HepG2 (cell line): ENCODE measurements at regions not wholly inside any gene's neighbourhood (a gene's known extent, or its start where the extent isn't known, plus 50 kb on each side); places are given as distances from the start of the nearest gene placed in this dataset.

ENCODE experiments used
- ATAC-seq: fragments of 200-7000 bp; cut with Tn5 transposase; 3 replicates; pipeline ENCODE4 v1.9.1; 2020; ENCODE audit warnings: mild to moderate bottlenecking, moderate library complexity
- BruUV-seq: library from RNA; stranded (reverse); fragments of 400-500 nt; replicated peaks from 2 replicates; lab custom pipeline; 2021; lab: Mats Ljungman, UMichigan
- CTCF ChIA-PET: fragments of 300-600 bp; formaldehyde crosslinking; extraction: SDS; loops from one replicate; lab custom pipeline; 2021; ENCODE audit warnings: low total read pairs, inconsistent platforms, low intra/inter-chr PET ratio; lab: Yijun Ruan, JAX
- POLR2A ChIA-PET: fragments of 350-600 bp; sonication (Branson Sonifier 250); formaldehyde crosslinking; loops from one replicate; lab custom pipeline; 2020; ENCODE audit warnings: antibody characterized with exemption, inconsistent platforms; lab: Yijun Ruan, JAX
- DNase-seq: peaks from one replicate; pipeline ENCODE4 v3.0.0-alpha.2; 2015; ENCODE audit warnings: low spot score
- FAIRE-seq: peaks from 3 replicates; lab custom pipeline; 2011; peaks lifted over from hg19 to GRCh38; lab: Jason Lieb, UNC
- H2AFZ ChIP-seq: one replicate; pipeline ENCODE4 v1.6.1; 2011; ENCODE audit warnings: low read length, inconsistent platforms
- H3K27ac ChIP-seq: fragments of 300-600 bp; 3 replicates; pipeline ENCODE4 v1.8.0; 2011; ENCODE audit warnings: mixed run types, mild to moderate bottlenecking, mixed read lengths, low read length, inconsistent platforms; ENCODE audit not compliant: insufficient read depth; ENCODE audit errors: extremely low read length
- H3K27me3 ChIP-seq, 2 experiments: fragments of 200-600 bp in 1 of 2; 2 replicates in 1 of 2; 3 replicates in 1 of 2; pipeline versions ENCODE4 v1.6.0 to v1.8.0; 2011; ENCODE audit warnings: low read length in 2 of 2, mild to moderate bottlenecking in 2 of 2, moderate library complexity in 2 of 2, inconsistent platforms in 1 of 2; ENCODE audit not compliant: insufficient read depth in 2 of 2, control insufficient read depth in 1 of 2
- H3K36me3 ChIP-seq, 2 experiments: fragments of 200-600 bp in 1 of 2; replicated peaks in 1 of 2; 2 replicates in 1 of 2; 3 replicates in 1 of 2; pipeline versions ENCODE4 v1.5.1 to v1.8.0; 2011; ENCODE audit warnings: low read length in 2 of 2, inconsistent platforms in 1 of 2; ENCODE audit not compliant: insufficient read depth in 2 of 2, control insufficient read depth in 1 of 2
- H3K4me1 ChIP-seq: 2 replicates; pipeline ENCODE4 v1.5.1; 2012; ENCODE audit warnings: low read length, inconsistent platforms; ENCODE audit not compliant: insufficient read depth
- H3K4me2 ChIP-seq: 2 replicates; pipeline ENCODE4 v1.6.0; 2011; ENCODE audit warnings: low read depth, low read length, inconsistent platforms
- H3K4me3 ChIP-seq, 3 experiments: fragments of 200-600 bp in 1 of 3; sonication (generic), shearing (Covaris generic) in 1 of 3; replicated peaks in 1 of 3; 2 replicates each; pipeline ENCODE4 v1.5.1; 2011 to 2016; ENCODE audit warnings: low read length in 3 of 3, inconsistent platforms in 2 of 3, low read depth in 2 of 3, mild to moderate bottlenecking in 2 of 3, control low read depth in 1 of 3, mixed read lengths in 1 of 3; ENCODE audit not compliant: insufficient read depth in 1 of 3
- H3K79me2 ChIP-seq: one replicate; pipeline ENCODE4 v1.6.1; 2011; ENCODE audit warnings: low read length, inconsistent platforms; ENCODE audit not compliant: insufficient read depth
- H3K9ac ChIP-seq: 2 replicates; pipeline ENCODE4 v1.6.0; 2011; ENCODE audit warnings: mild to moderate bottlenecking, low read depth, low read length, inconsistent platforms; ENCODE audit not compliant: insufficient read depth
- H3K9me3 ChIP-seq: 2 replicates; pipeline ENCODE4 v1.5.1; 2012; ENCODE audit warnings: mild to moderate bottlenecking, low read length
- H4K20me1 ChIP-seq: 2 replicates; pipeline ENCODE4 v1.6.0; 2011; ENCODE audit warnings: inconsistent platforms, mild to moderate bottlenecking, low read length, moderate library complexity; ENCODE audit not compliant: insufficient read depth
- HNF1A ChIP-seq, 2 experiments: sonication (generic) in 1 of 2; formaldehyde crosslinking in 1 of 2; IDR thresholded peaks; 2 replicates each; pipeline versions ENCODE4 v1.4.0 to v1.6.1; 2016 to 2020; ENCODE audit warnings: borderline replicate concordance in 1 of 2, low read depth in 1 of 2, mild to moderate bottlenecking in 1 of 2, missing genetic modification reagents in 1 of 2
- HOMEZ ChIP-seq: IDR thresholded peaks from 2 replicates; pipeline ENCODE4 v1.6.1; 2016; ENCODE audit warnings: low read depth
- ZFP1 ChIP-seq: IDR thresholded peaks from 2 replicates; pipeline ENCODE4 v1.6.1; 2016
- ZNF12 ChIP-seq: sonication (generic); formaldehyde crosslinking; IDR thresholded peaks from 2 replicates; pipeline ENCODE4 v1.5.0; 2020; ENCODE audit warnings: missing genetic modification reagents
- ZNF670 ChIP-seq: sonication (generic); formaldehyde crosslinking; IDR thresholded peaks from 2 replicates; pipeline ENCODE4 v1.8.0; 2022; ENCODE audit warnings: mild to moderate bottlenecking, missing genetic modification reagents, borderline replicate concordance
- WGBS: methylation state at CpG from one replicate; pipeline ENCODE4 v1.1.6; 2017; ENCODE audit warnings: low lambda C conversion rate; 5-methylcytosine and 5-hydroxymethylcytosine counted together
- in situ Hi-C: cut with HindIII; loops from 2 replicates; pipeline ENCODE4 v1.10.0; 2017; ENCODE audit warnings: low pct_unique_long_range_greater_than_20kb; ENCODE audit not compliant: extremely low pct_ligation_motif_present
- intact Hi-C: fragments of 100-400 bp; cut with micrococcal nuclease; formaldehyde crosslinking; loops from one replicate; pipeline ENCODE4 v1.10.0; 2022; ENCODE audit not compliant: unreplicated experiment

GRCh38 chr1:193392686-193393085 is 206.3 kb upstream of the B3GALT2 start:
- Histone ChIP-seq H3K36me3 (no peaks in the 10 kb centered on the region), H2AFZ (no peak overlapping the region), H3K4me3 (no peak overlapping the region), H3K9ac (no peak overlapping the region), H3K9me3 (no peaks in the 10 kb centered on the region), H3K27ac (no peak overlapping the region), H4K20me1 (no peaks in the 10 kb centered on the region), H3K4me1 (no peaks in the 10 kb centered on the region), H3K79me2 (no peaks in the 10 kb centered on the region), H3K4me2 (no peak overlapping the region), H3K27me3 (no peaks in the 10 kb centered on the region)
- ATAC-seq (no peak), FAIRE-seq (no peak), DNase-seq (no peak)
- BruUV-seq = no TSS peak
- intact Hi-C loops = no loop called here
- in situ Hi-C loops = no loop called here
- ChIA-PET CTCF (no interaction called here), POLR2A (no interaction called here)
- WGBS = 8% methylated on average over 1 of the region's 1 CpG
- TF ChIP-seq ZFP1 (CRISPR knock-in tag) (no peak), HOMEZ (no peak), HNF1A (IDR thresholded peaks at IDR 0.05; ENCODE audit: low read depth) (no peak), HNF1A (CRISPR knock-in tag; IDR thresholded peaks at IDR 0.05; ENCODE audit: borderline replicate concordance) (no peak), ZNF670 (no peak), ZNF12 (CRISPR knock-in tag) (no peak)
